GM19468 (cell line): ENCODE measurements at regions not wholly inside any gene's neighbourhood (a gene's known extent, or its start where the extent isn't known, plus 50 kb on each side); places are given as distances from the start of the nearest gene placed in this dataset.

Source experiments
- ATAC-seq: cut with Tn5 transposase; IDR thresholded peaks from one replicate; pipeline ENCODE4 v1.9.1; 2021; ENCODE audit warnings: mild to moderate bottlenecking, moderate library complexity, moderate number of reproducible peaks; ENCODE audit not compliant: unreplicated experiment; ENCODE audit errors: extremely low read depth

DNA sequence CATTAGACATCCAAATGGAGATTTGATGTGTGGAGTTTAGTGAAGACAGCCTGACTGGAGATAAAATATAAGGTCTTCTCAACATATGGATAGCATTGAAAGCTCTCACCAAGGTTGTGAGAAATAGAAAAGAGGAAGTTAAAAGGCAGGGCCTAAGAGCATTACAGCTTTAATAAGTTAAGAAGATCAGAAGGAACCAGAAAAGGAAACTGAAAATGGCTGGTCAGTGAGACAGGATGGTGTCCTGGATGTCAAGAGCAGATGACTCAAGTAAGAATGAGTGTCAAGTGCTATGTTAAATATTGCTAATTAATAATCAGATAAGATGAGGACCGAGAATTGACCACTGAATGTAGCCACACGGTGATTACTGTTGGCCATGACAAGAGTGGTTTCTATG lies 642.9 kb downstream of the STPG2 start:
- peak; percentile 95 for ATAC-seq

DNA sequence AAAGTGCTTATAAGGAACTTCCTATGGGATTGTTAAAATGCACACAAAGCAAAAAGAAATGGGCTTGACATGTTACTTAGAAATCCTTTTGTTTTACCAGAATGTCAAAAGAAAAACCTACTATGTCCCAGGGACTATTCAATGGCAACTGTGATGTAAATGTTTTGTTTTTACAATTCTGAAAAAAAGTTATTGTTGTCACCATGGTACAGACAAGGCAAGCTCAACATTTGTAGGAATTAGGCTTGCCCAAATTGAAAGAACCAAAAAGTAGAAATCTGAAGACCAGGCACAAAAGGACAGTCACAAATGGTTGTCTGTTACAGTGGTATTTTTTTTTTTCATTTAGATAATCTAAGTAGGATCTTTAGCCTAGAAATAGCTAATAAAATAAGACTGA lies 638.6 kb downstream of the STPG2 start:
- no peak for ATAC-seq

DNA sequence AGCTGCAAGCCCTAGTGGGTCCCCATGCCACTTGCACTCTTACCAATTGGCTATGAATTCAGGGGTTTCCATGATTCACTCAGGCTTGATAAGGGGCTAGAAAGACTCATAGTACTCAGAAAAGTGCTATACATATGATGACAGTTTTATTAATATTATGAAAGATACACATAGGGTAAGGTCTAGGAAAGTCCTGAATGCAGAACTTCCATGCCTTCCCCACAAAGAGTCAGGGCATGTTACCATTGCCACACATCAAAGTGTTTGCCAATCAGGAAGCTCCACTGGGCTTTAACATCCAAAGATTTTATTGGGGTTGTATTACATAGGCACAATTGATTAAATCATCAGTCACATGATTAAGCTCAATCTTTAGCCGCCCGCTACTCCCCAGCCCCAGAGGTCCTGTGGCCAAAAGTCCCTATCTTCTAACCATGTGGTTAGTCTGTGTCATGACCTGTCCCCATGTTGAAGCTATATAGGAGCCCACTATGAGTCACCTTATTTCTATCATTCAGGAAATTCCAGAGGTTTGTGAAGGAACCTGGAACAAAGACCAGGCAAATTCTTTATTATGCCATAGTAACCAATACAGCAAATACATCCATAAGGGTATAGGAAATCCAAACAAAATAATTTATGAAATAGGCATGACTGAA lies 635.6 kb downstream of the STPG2 start:
- ATAC-seq = no peak
